ENCODE measurements at regions not wholly inside any gene's neighbourhood (a gene's known extent, or its start where the extent isn't known, plus 50 kb on each side); places are given as distances from the start of the nearest gene placed in this dataset.

DNA sequence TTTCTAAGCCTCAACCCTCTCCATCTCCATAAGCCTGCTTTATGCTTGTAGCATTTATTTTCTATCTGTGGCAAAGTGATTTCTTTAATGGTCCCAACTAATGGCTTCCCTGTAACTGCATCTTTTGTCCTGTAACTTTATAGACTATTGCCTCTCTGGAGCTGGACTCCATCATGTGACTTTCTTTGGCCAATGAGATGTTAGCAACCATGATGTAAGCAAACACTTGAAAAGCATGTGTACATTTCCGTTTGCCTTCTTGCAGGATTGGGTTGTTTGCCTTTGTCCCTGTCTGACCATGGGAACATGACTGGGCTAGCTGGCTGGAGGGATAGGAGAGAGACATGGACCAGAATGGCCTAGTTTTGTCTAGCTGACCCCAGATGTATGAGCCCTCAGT, 106.0 kb upstream of the LRIG1 start:
- no peak overlapping the region for H3K27ac ChIP-seq
- TF ChIP-seq CTCF (conservative IDR thresholded peaks at IDR 0.05): no peak

- H3K27ac ChIP-seq: peak overlapping the region; percentile 39
Observed at GRCh38 chr3:66609660-66610561, 109.1 kb upstream of the LRIG1 start.

GRCh38 chr3:66610562-66610909, 109.7 kb upstream of the LRIG1 start:
- TF ChIP-seq CTCF (conservative IDR thresholded peaks at IDR 0.05): no peak
- peak overlapping the region; percentile 39 for H3K27ac ChIP-seq

More at GRCh38 chr3:66609660-66610561, 109.1 kb upstream of the LRIG1 start:
- no peak for TF ChIP-seq CTCF (conservative IDR thresholded peaks at IDR 0.05)

- TF ChIP-seq CTCF (conservative IDR thresholded peaks at IDR 0.05): no peak
- no peak overlapping the region; the same call in 1 of the 2 replicates for H3K27ac ChIP-seq
Observed at GRCh38 chr3:66615643-66616301, 115.0 kb upstream of the LRIG1 start.

- no peak for TF ChIP-seq CTCF (conservative IDR thresholded peaks at IDR 0.05)
- no peak overlapping the region for H3K27ac ChIP-seq
Observed at GRCh38 chr3:66617351-66617750, 116.5 kb upstream of the LRIG1 start.

GRCh38 chr3:66618066-66618465, 117.2 kb upstream of the LRIG1 start:
- no peak for TF ChIP-seq CTCF (conservative IDR thresholded peaks at IDR 0.05)
- H3K27ac ChIP-seq: no peak overlapping the region

DNA sequence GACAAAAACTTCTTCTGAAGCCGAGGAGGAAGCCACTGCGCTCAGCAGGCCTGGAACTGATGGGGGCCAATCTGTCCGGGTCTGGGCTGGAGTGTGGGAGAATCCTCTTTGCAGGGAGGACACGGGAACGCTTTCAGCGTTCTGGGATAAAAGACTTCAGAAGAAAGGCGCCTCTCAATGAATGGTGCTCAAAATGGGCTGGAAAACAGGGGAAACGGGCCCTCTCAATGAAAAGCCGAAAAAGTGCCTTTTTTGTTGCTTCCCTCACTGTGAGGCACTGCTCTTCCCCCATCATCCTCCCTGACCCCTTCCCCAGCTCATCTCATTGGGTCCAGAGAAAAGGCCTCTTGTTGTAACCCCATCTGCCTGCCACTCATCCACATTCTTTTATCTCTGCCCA, 119.5 kb upstream of the LRIG1 start:
- no peak overlapping the region for H3K27ac ChIP-seq

More for the DNA sequence above, 119.5 kb upstream of the LRIG1 start:
- TF ChIP-seq CTCF (conservative IDR thresholded peaks at IDR 0.05): no peak

Data from VCaP (cell line).